ENCODE measurements at regions not wholly inside any gene's neighbourhood (a gene's known extent, or its start where the extent isn't known, plus 50 kb on each side); places are given as distances from the start of the nearest gene placed in this dataset.
A peak's percentile ranks its signal among the peaks of the same experiment; 100 is the strongest.

DNA sequence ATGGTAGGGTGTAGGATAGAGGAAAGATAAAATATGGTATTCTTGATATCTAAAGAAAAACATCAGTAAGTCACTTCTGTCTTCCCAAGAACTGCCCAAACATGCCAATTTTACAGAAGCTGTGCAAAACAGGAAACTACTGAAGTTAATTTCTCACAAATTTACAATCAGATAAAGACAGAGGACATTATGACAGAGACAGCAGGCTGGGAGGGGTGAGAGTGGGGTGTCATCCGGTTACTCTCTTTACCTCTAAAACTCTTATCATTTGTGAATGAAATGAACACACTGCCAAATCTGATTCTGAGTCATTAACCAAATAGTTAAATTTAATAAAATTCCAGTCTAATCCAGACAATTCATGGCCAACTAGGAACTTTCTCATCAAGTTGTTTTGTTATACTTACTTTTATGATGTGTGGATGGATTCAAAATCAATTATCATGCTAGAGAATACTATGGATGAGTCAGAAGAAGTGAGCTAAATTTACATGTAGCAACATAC, 323.2 kb upstream of the MEX3C start:
- H3K4me3 Mint-ChIP-seq = no peak overlapping the region
- no peak for ATAC-seq
- H3K9me3 Mint-ChIP-seq = no peaks in the 10 kb centered on the region
- no peak for DNase-seq
- no peaks in the 10 kb centered on the region for H3K27me3 Mint-ChIP-seq (ENCODE audit: low read depth)
- no peaks in the 10 kb centered on the region for H3K4me1 Mint-ChIP-seq (ENCODE audit: low read depth)
- H3K36me3 Mint-ChIP-seq (ENCODE audit: insufficient read depth) = no peaks in the 10 kb centered on the region

DNA sequence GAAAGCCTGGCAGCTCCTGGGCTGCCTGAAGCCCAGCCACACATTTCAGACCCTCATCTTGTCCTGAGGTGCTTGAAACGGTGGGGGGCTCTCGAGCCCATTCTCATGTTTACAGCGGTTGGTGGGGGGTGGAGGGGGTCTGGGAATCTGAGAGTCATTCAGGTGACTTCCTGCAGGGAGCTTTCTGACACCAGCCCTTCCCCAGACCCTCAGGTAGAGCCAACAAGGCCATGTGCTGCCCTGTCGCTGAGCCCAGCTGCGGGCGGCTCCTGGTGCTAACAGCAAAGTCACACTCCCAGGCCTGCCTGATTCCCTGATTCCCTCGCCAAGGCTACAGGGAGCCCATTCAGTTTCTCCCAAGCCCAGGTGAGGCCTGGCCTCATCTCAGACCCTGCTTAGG, 324.9 kb upstream of the MEX3C start:
- DNase-seq (no peak), ATAC-seq (no peak)
- Mint-ChIP-seq H3K36me3 (ENCODE audit: insufficient read depth) (no peaks in the 10 kb centered on the region), H3K4me3 (no peak overlapping the region), H3K9me3 (no peaks in the 10 kb centered on the region), H3K27me3 (ENCODE audit: low read depth) (no peaks in the 10 kb centered on the region), H3K4me1 (ENCODE audit: low read depth) (no peaks in the 10 kb centered on the region)

- Mint-ChIP-seq H3K27me3 (ENCODE audit: low read depth) (no peaks in the 10 kb centered on the region), H3K4me1 (ENCODE audit: low read depth) (no peaks in the 10 kb centered on the region), H3K36me3 (ENCODE audit: insufficient read depth) (no peaks in the 10 kb centered on the region), H3K9me3 (no peaks in the 10 kb centered on the region), H3K4me3 (no peak overlapping the region)
- DNase-seq = no peak
- no peak for ATAC-seq
Measured at GRCh38 chr18:51522821-51523220, 325.3 kb upstream of the MEX3C start.

GRCh38 chr18:51523671-51524070, 326.2 kb upstream of the MEX3C start:
- ATAC-seq = no peak
- H3K4me3 Mint-ChIP-seq = no peak overlapping the region

GRCh38 chr18:51525453-51526225, 328.2 kb upstream of the MEX3C start:
- DNase-seq = no peak
- no peaks in the 10 kb centered on the region for H3K4me1 Mint-ChIP-seq (ENCODE audit: low read depth)
- no peak overlapping the region for H3K4me3 Mint-ChIP-seq
- no peaks in the 10 kb centered on the region for H3K36me3 Mint-ChIP-seq (ENCODE audit: insufficient read depth)
- ATAC-seq = no peak
- H3K9me3 Mint-ChIP-seq = no peaks in the 10 kb centered on the region
- H3K27me3 Mint-ChIP-seq (ENCODE audit: low read depth) = no peaks in the 10 kb centered on the region

More at GRCh38 chr18:51523671-51524070, 326.2 kb upstream of the MEX3C start:
- no peak for DNase-seq
- Mint-ChIP-seq H3K36me3 (ENCODE audit: insufficient read depth) (no peaks in the 10 kb centered on the region), H3K4me1 (ENCODE audit: low read depth) (no peaks in the 10 kb centered on the region), H3K27me3 (ENCODE audit: low read depth) (no peaks in the 10 kb centered on the region), H3K9me3 (no peaks in the 10 kb centered on the region)

DNA sequence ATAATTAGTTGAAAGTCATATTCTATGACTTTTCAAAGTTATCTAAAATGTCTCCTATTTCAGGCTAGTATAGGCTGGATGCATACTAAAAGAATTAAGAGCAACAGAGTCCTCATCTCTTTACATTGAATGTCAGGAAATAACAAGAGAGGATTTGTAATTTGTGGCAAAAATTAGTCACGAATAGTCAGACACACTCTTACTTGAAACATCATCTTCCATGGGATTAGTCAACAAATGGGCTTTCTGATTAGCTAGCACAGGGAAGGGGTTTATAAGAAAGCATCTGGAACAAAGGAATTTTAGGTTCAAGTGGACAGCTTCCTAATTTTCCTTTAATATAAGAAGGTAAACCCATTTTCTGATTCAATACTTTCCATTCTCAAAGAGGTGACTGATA, 330.3 kb upstream of the MEX3C start:
- no peak for DNase-seq
- Mint-ChIP-seq H3K27me3 (ENCODE audit: low read depth) (no peaks in the 10 kb centered on the region), H3K4me1 (ENCODE audit: low read depth) (no peaks in the 10 kb centered on the region), H3K36me3 (ENCODE audit: insufficient read depth) (no peaks in the 10 kb centered on the region), H3K4me3 (no peak overlapping the region), H3K9me3 (no peaks in the 10 kb centered on the region)
- no peak for ATAC-seq

GRCh38 chr18:51531501-51531900, 334.0 kb upstream of the MEX3C start:
- peaks cover 2% of the 10 kb centered on the region for H3K27me3 Mint-ChIP-seq (ENCODE audit: low read depth)
- no peaks in the 10 kb centered on the region for H3K9me3 Mint-ChIP-seq
- ATAC-seq = no peak
- no peaks in the 10 kb centered on the region for H3K4me1 Mint-ChIP-seq (ENCODE audit: low read depth)
- no peaks in the 10 kb centered on the region for H3K36me3 Mint-ChIP-seq (ENCODE audit: insufficient read depth)
- H3K4me3 Mint-ChIP-seq = no peak overlapping the region
- DNase-seq = no peak

DNA sequence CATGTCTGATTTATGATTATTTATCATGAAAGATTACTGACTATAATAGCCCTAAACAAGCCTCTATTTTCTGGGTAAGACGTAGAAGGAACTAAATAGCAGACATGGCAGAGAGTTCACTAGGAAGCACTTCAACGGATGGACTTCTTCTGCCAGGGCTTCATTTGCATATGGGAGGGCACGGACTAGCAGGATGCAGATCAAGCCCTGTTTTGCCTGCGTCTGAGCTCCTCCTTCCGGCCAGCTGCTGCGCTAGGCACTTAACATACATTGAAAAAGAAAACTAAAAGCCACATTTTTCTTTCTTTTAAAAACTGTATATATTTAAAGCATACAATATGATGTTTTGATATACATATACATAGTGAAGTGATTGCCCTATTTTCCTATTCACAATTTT, 340.0 kb upstream of the MEX3C start:
- no peak for DNase-seq
- Mint-ChIP-seq H3K4me1 (ENCODE audit: low read depth) (no peaks in the 10 kb centered on the region), H3K36me3 (ENCODE audit: insufficient read depth) (no peaks in the 10 kb centered on the region), H3K9me3 (no peaks in the 10 kb centered on the region), H3K27me3 (ENCODE audit: low read depth) (peaks cover 2% of the 10 kb centered on the region), H3K4me3 (no peak overlapping the region)
- no peak for ATAC-seq

DNA sequence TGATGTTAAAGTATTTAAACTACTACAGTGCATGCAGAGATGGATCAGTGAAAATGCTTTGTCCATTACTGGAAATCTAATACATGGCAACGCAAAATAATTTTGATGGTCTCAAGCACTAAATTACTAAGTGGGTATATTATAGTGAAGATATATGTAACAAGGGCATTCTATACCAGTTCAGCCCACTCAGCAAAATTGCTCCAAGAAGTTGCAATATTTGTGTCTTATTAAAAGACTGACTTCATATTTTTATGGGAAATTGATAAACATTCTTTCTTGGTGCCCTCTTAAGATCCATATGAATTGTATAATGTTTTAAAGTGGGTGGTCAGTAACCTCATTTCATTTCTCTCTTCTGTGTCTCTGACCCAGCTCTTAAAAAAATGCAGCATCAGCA, 343.1 kb upstream of the MEX3C start:
- H3K9me3 Mint-ChIP-seq = no peaks in the 10 kb centered on the region
- H3K4me1 Mint-ChIP-seq (ENCODE audit: low read depth) = no peaks in the 10 kb centered on the region
- H3K27me3 Mint-ChIP-seq (ENCODE audit: low read depth) = no peaks in the 10 kb centered on the region
- no peak for ATAC-seq
- no peak for DNase-seq
- no peaks in the 10 kb centered on the region for H3K36me3 Mint-ChIP-seq (ENCODE audit: insufficient read depth)
- no peak overlapping the region for H3K4me3 Mint-ChIP-seq

GRCh38 chr18:51541230-51541629, 343.7 kb upstream of the MEX3C start:
- DNase-seq (no peak), ATAC-seq (peak; percentile 18 to 38)
- H3K9me3 Mint-ChIP-seq = no peaks in the 10 kb centered on the region
- H3K27me3 Mint-ChIP-seq (ENCODE audit: low read depth) = no peaks in the 10 kb centered on the region
- no peaks in the 10 kb centered on the region for H3K4me1 Mint-ChIP-seq (ENCODE audit: low read depth)
- no peak overlapping the region for H3K4me3 Mint-ChIP-seq
- no peaks in the 10 kb centered on the region for H3K36me3 Mint-ChIP-seq (ENCODE audit: insufficient read depth)

GRCh38 chr18:51543658-51544155, 346.2 kb upstream of the MEX3C start:
- no peaks in the 10 kb centered on the region for H3K27me3 Mint-ChIP-seq (ENCODE audit: low read depth)
- no peak overlapping the region for H3K4me3 Mint-ChIP-seq
- ATAC-seq (no peak), DNase-seq (no peak)
- no peaks in the 10 kb centered on the region for H3K4me1 Mint-ChIP-seq (ENCODE audit: low read depth)
- no peaks in the 10 kb centered on the region for H3K36me3 Mint-ChIP-seq (ENCODE audit: insufficient read depth)
- no peaks in the 10 kb centered on the region for H3K9me3 Mint-ChIP-seq

GRCh38 chr18:51545446-51545845, 348.0 kb upstream of the MEX3C start:
- H3K4me1 Mint-ChIP-seq (ENCODE audit: low read depth) = no peaks in the 10 kb centered on the region
- H3K9me3 Mint-ChIP-seq = no peaks in the 10 kb centered on the region
- no peak for DNase-seq
- no peaks in the 10 kb centered on the region for H3K36me3 Mint-ChIP-seq (ENCODE audit: insufficient read depth)
- H3K4me3 Mint-ChIP-seq = no peak overlapping the region
- ATAC-seq = no peak
- H3K27me3 Mint-ChIP-seq (ENCODE audit: low read depth) = no peaks in the 10 kb centered on the region

DNA sequence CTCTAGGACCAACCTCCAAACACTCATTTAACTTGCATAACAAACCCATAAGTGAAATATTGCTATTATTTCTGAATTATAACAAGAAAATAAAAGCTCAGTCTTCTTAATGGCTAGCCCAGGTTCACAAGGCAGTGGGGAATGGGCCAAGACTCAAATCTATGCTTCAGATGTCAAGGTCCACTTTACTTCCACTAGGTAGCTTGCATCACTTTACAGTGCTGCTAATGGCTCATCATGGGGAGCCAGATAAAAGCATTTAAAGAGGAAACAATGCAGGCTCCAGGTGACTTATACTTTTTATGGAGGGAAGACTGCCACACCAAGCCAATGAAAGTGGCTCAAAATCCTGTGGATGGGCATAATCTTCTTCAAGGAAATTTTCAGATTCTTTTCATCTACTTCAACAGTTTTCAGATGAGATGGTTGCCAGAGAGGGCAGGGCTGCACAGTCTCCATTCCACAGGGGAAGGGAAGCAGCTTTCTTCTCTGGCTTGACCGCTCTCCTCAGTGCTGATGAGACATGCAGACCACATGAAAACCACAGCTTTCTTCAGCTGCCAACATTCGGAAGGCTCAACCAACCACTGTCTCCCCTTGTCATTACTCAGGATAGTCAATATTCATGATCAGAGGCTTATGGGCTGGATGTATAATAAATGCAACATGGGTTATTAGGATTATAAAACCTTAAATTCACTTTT, 361.9 kb upstream of the MEX3C start:
- H3K4me1 Mint-ChIP-seq (ENCODE audit: low read depth) = no peaks in the 10 kb centered on the region
- H3K4me3 Mint-ChIP-seq = no peak overlapping the region
- ATAC-seq = no peak
- peaks cover 12% of the 10 kb centered on the region for H3K27me3 Mint-ChIP-seq (ENCODE audit: low read depth)
- no peaks in the 10 kb centered on the region for H3K36me3 Mint-ChIP-seq (ENCODE audit: insufficient read depth)
- no peak for DNase-seq
- H3K9me3 Mint-ChIP-seq = no peaks in the 10 kb centered on the region

GRCh38 chr18:51559902-51560287, 362.4 kb upstream of the MEX3C start:
- Mint-ChIP-seq H3K4me3 (no peak overlapping the region), H3K27me3 (ENCODE audit: low read depth) (peaks cover 15% of the 10 kb centered on the region), H3K9me3 (no peaks in the 10 kb centered on the region), H3K4me1 (ENCODE audit: low read depth) (no peaks in the 10 kb centered on the region), H3K36me3 (ENCODE audit: insufficient read depth) (no peaks in the 10 kb centered on the region)
- DNase-seq (no peak), ATAC-seq (no peak)

- no peaks in the 10 kb centered on the region for H3K36me3 Mint-ChIP-seq (ENCODE audit: insufficient read depth)
- ATAC-seq = no peak
- H3K9me3 Mint-ChIP-seq = no peaks in the 10 kb centered on the region
- DNase-seq = no peak
- no peaks in the 10 kb centered on the region for H3K4me1 Mint-ChIP-seq (ENCODE audit: low read depth)
- H3K4me3 Mint-ChIP-seq = no peak overlapping the region
- H3K27me3 Mint-ChIP-seq (ENCODE audit: low read depth) = peaks cover 15% of the 10 kb centered on the region
Measured at GRCh38 chr18:51561821-51562220, 364.3 kb upstream of the MEX3C start.

All from activated T-cell treated with anti-CD3 and anti-CD28 coated beads, Interleukin-2, amount 50 U/mL, for 4 hours (primary cell).